Astrocyte (in vitro differentiated cells and primary cell): ENCODE measurements at regions not wholly inside any gene's neighbourhood (a gene's known extent, or its start where the extent isn't known, plus 50 kb on each side); places are given as distances from the start of the nearest gene placed in this dataset.

ENCODE experiments used
- DNase-seq: peaks from one replicate; pipeline ENCODE4 v3.0.0-alpha.2; 2010; ENCODE audit warnings: low read depth
- FAIRE-seq: peaks from 2 replicates; lab custom pipeline; 2011; peaks lifted over from hg19 to GRCh38; lab: Jason Lieb, UNC
- H2AFZ ChIP-seq: 2 replicates; pipeline ENCODE4 v1.6.0; 2012; ENCODE audit warnings: low read depth, low read length, inconsistent platforms
- H3K27ac ChIP-seq: 2 replicates; pipeline ENCODE4 v1.5.1; 2011; ENCODE audit warnings: low read depth, low read length, inconsistent platforms
- H3K27me3 ChIP-seq: 2 replicates; pipeline ENCODE4 v1.6.0; 2011; ENCODE audit warnings: low read length, inconsistent platforms; ENCODE audit not compliant: insufficient read depth
- H3K36me3 ChIP-seq: 2 replicates; pipeline ENCODE4 v1.5.1; 2011; ENCODE audit warnings: low read length, inconsistent platforms; ENCODE audit not compliant: insufficient read depth
- H3K4me1 ChIP-seq: 2 replicates; pipeline ENCODE4 v1.5.1; 2011; ENCODE audit warnings: low read length, inconsistent platforms; ENCODE audit not compliant: insufficient read depth
- H3K4me2 ChIP-seq: 2 replicates; pipeline ENCODE4 v1.6.0; 2012; ENCODE audit warnings: low read length, inconsistent platforms
- H3K4me3 ChIP-seq: 2 replicates; pipeline ENCODE4 v1.5.1; 2011; ENCODE audit warnings: low read depth, mild to moderate bottlenecking, low read length, inconsistent platforms; ENCODE audit not compliant: insufficient read depth
- H3K79me2 ChIP-seq: 2 replicates; pipeline ENCODE4 v1.6.0; 2012; ENCODE audit warnings: mild to moderate bottlenecking, low read length, inconsistent platforms; ENCODE audit not compliant: insufficient read depth
- H3K9ac ChIP-seq: 2 replicates; pipeline ENCODE4 v1.6.0; 2012; ENCODE audit warnings: mild to moderate bottlenecking, low read length, inconsistent platforms
- H3K9me3 ChIP-seq: 2 replicates; pipeline ENCODE4 v1.5.1; 2012; ENCODE audit warnings: low read depth, mild to moderate bottlenecking, low read length, inconsistent platforms; ENCODE audit not compliant: insufficient read depth
- H4K20me1 ChIP-seq: 2 replicates; pipeline ENCODE4 v1.6.0; 2012; ENCODE audit warnings: low read length, inconsistent platforms; ENCODE audit not compliant: insufficient read depth
- H3K27ac Mint-ChIP-seq: one replicate; pipeline ENCODE4 v1.8.0; 2021; ENCODE audit warnings: mild to moderate bottlenecking, mixed read lengths; ENCODE audit not compliant: unreplicated experiment
- H3K27me3 Mint-ChIP-seq: one replicate; pipeline ENCODE4 v1.8.0; 2021; ENCODE audit warnings: low read depth, mixed read lengths; ENCODE audit not compliant: unreplicated experiment
- H3K36me3 Mint-ChIP-seq: one replicate; pipeline ENCODE4 v1.8.0; 2021; ENCODE audit warnings: low read depth, mixed read lengths; ENCODE audit not compliant: unreplicated experiment
- H3K4me1 Mint-ChIP-seq: one replicate; pipeline ENCODE4 v1.8.0; 2021; ENCODE audit warnings: low read depth, mixed read lengths; ENCODE audit not compliant: unreplicated experiment
- H3K4me3 Mint-ChIP-seq: one replicate; pipeline ENCODE4 v1.8.0; 2021; ENCODE audit warnings: mild to moderate bottlenecking, moderate library complexity, mixed read lengths; ENCODE audit not compliant: unreplicated experiment
- H3K9me3 Mint-ChIP-seq: one replicate; pipeline ENCODE4 v1.8.0; 2021; ENCODE audit warnings: mild to moderate bottlenecking, mixed read lengths; ENCODE audit not compliant: unreplicated experiment
- CTCF ChIP-seq: IDR thresholded peaks from 2 replicates; pipeline ENCODE4 v1.5.1; 2011; ENCODE audit warnings: low read depth, mild to moderate bottlenecking, inconsistent platforms, low read length, moderate library complexity; ENCODE audit not compliant: insufficient read depth
- EZH2 ChIP-seq: IDR thresholded peaks from 2 replicates; pipeline ENCODE4 v1.6.1; 2012; ENCODE audit warnings: mild to moderate bottlenecking, low read length, inconsistent platforms; ENCODE audit not compliant: insufficient read depth

DNA sequence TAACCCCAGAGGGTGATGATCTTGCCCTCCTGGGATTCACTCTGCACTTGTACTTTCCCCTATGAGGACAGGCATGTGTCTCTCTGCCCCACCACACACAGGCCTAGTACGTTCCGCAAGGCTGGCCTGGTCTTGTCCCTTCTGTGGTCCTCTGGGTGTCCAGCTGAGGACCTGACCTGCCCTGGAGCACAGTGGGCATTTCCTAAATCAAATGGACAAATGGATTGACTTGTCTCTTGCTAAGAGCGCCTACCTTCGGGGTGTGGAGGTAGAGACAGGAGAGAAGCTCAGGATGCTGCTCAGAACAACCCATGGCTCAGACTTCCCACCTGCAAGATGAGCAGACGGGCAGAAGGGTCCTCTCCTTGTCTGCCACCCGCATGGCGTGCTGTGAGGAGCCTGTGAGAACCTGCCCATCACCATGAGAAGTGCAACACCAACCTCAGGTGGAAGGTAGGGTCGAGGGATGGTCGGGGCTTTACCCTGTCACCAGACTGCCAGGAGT lies 133.6 kb downstream of the MYCN start:
- Histone ChIP-seq H3K27me3 (no peaks in the 10 kb centered on the region), H3K4me3 (no peak overlapping the region), H3K9me3 (peaks cover 4% of the 10 kb centered on the region), H3K27ac (no peak overlapping the region), H2AFZ (no peak overlapping the region), H4K20me1 (no peaks in the 10 kb centered on the region), H3K36me3 (no peaks in the 10 kb centered on the region), H3K4me2 (no peak overlapping the region), H3K9ac (no peak overlapping the region), H3K4me1 (no peaks in the 10 kb centered on the region), H3K79me2 (no peaks in the 10 kb centered on the region)
- Mint-ChIP-seq H3K36me3 (no peaks in the 10 kb centered on the region), H3K4me3 (no peak overlapping the region), H3K4me1 (peaks cover 5% of the 10 kb centered on the region), H3K9me3 (no peaks in the 10 kb centered on the region), H3K27ac (no peak overlapping the region), H3K27me3 (peaks cover 4% of the 10 kb centered on the region)
- no peak for FAIRE-seq
- TF ChIP-seq CTCF (no peak), EZH2 (no peak)
- no peak for DNase-seq

GRCh38 chr2:16073471-16073870 lies 133.1 kb downstream of the MYCN start:
- DNase-seq (no peak), FAIRE-seq (no peak)
- no peaks in the 10 kb centered on the region for H3K4me1 ChIP-seq
- H3K9me3 ChIP-seq: peaks cover 4% of the 10 kb centered on the region
- Mint-ChIP-seq H3K27me3 (peaks cover 4% of the 10 kb centered on the region), H3K36me3 (no peaks in the 10 kb centered on the region), H3K4me1 (peaks cover 5% of the 10 kb centered on the region), H3K27ac (no peak overlapping the region), H3K4me3 (no peak overlapping the region), H3K9me3 (no peaks in the 10 kb centered on the region)
- TF ChIP-seq CTCF: no peak
- no peak for TF ChIP-seq EZH2
- H4K20me1 ChIP-seq: no peaks in the 10 kb centered on the region
- no peaks in the 10 kb centered on the region for H3K27me3 ChIP-seq
- H3K27ac ChIP-seq: no peak overlapping the region
- no peak overlapping the region for H3K9ac ChIP-seq
- no peak overlapping the region for H3K4me3 ChIP-seq
- no peak overlapping the region for H3K4me2 ChIP-seq
- no peaks in the 10 kb centered on the region for H3K36me3 ChIP-seq
- no peak overlapping the region for H2AFZ ChIP-seq
- no peaks in the 10 kb centered on the region for H3K79me2 ChIP-seq

DNA sequence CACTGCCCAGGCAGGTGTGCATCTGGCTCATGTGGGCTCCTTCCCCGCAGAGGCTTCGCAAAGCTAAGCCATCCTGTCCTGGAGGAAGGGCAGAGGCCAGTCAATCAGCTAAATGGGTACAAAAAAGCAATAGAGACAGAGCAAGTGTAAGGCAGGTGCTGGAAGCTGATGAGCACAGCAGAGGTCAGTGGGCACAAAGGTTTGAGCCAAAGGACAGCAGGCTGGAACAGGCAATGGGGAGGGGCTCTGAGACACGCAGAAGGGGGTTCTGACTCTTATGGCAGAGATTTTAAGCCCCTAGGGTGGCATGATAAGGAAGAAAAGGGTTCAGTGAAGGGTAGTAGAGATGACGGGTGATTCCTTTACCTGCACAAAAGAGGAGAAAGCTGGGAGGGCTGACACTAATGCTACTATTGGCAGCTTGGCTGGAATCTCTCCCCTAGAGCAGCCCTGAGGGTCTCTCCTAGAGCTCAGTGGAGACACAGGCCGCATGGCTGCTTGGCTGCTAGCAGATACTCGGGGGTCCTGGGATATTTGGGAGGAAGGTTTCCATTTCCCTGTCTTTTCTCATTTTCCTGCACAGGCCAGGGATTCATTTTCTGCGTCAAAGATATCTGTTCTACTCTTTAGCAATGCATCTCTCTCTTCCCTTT lies 132.4 kb downstream of the MYCN start:
- no peak overlapping the region for H3K4me3 Mint-ChIP-seq
- no peaks in the 10 kb centered on the region for H3K36me3 Mint-ChIP-seq
- Histone ChIP-seq H3K79me2 (no peaks in the 10 kb centered on the region), H3K4me2 (no peak overlapping the region), H3K4me1 (no peaks in the 10 kb centered on the region), H2AFZ (no peak overlapping the region), H3K4me3 (no peak overlapping the region), H3K9me3 (peaks cover 4% of the 10 kb centered on the region), H3K9ac (no peak overlapping the region), H3K27ac (no peak overlapping the region), H3K27me3 (no peaks in the 10 kb centered on the region), H3K36me3 (no peaks in the 10 kb centered on the region), H4K20me1 (no peaks in the 10 kb centered on the region)
- H3K27ac Mint-ChIP-seq: no peak overlapping the region
- peaks cover 5% of the 10 kb centered on the region for H3K4me1 Mint-ChIP-seq
- FAIRE-seq (no peak), DNase-seq (no peak)
- no peaks in the 10 kb centered on the region for H3K9me3 Mint-ChIP-seq
- TF ChIP-seq CTCF: no peak
- TF ChIP-seq EZH2: no peak
- H3K27me3 Mint-ChIP-seq: peaks cover 4% of the 10 kb centered on the region
